ENCODE measurements at regions not wholly inside any gene's neighbourhood (a gene's known extent, or its start where the extent isn't known, plus 50 kb on each side); places are given as distances from the start of the nearest gene placed in this dataset.

DNA sequence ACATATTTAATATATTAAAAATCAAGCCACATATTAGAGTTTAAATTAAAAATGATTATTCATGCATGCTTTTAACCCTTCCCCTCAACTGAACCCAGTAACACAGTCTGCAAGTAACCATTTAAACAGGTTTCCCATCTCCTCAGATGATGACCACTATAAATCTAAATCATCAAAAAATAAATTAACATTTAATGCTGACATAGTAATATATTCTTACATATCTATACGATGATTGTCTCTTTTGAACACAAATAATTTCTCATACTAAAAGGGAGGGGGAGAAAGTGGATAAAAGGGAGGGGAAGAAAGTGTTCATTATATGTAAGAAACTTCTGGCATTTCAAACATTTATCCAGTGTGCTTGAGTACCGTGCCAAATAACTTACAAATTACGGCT is 701.6 kb downstream of the MTRR start:
- no peak overlapping the region for H2AFZ ChIP-seq (ENCODE audit: low read length)
- no peak overlapping the region for H2AK5ac ChIP-seq (ENCODE audit: low read depth, low read length)
- H3K14ac ChIP-seq (ENCODE audit: insufficient read length), result no peak overlapping the region
- no peak overlapping the region for H2BK15ac ChIP-seq (ENCODE audit: low read length)
- H4K8ac ChIP-seq (ENCODE audit: extremely low read depth, insufficient read depth, low read length), result no peak overlapping the region
- no peak overlapping the region for H4K5ac ChIP-seq (ENCODE audit: insufficient read length, low read depth, low read length)
- H3K18ac ChIP-seq (ENCODE audit: extremely low read depth, low read length), result no peak overlapping the region
- no peak overlapping the region for H3K9ac ChIP-seq (replicated peaks in 1 of 4; ENCODE audit: extremely low read depth in 1 of 4, low read depth in 3 of 4, low read length in 3 of 4)
- POLR2A ChIA-PET (ENCODE audit: partially characterized antibody), result no interaction called here
- 95% methylated on average over 3 of the region's 3 CpGs; no CpG with 5 or more reads in 1 of the 2 experiments for WGBS, 2 experiments (ENCODE audit: extremely low coverage in 1 of 2, insufficient coverage in 1 of 2, insufficient read length in 1 of 2, insufficient replicate concordance in 2 of 2, low coverage in 1 of 2, low lambda C conversion rate in 2 of 2, missing lambda C conversion rate in 1 of 2)
- H3K4me1 ChIP-seq (replicated peaks in 1 of 4; ENCODE audit: control insufficient read depth in 3 of 4, insufficient read depth in 4 of 4, low read length in 3 of 4), result peaks cover 0 to 5% (median 0%) of the 10 kb centered on the region in 4 experiments; a peak in 2 of 7 replicates
- H3K4me3 ChIP-seq (ENCODE audit: extremely low read depth in 1 of 4, insufficient read depth in 2 of 4, low read depth in 3 of 4, low read length in 4 of 4), result no peak overlapping the region
- H3K9me3 ChIP-seq (ENCODE audit: insufficient read depth in 2 of 2, low read depth in 1 of 2, low read length in 1 of 2), result no peaks in the 10 kb centered on the region
- H4K91ac ChIP-seq (replicated peaks; ENCODE audit: insufficient read length, low read length), result no peak overlapping the region
- H2BK20ac ChIP-seq (ENCODE audit: low read length), result no peak overlapping the region
- no peaks in the 10 kb centered on the region for H4K20me1 ChIP-seq (replicated peaks in 1 of 2; ENCODE audit: control insufficient read depth in 1 of 2, insufficient read depth in 2 of 2, low read length in 2 of 2)
- H3K4me2 ChIP-seq (ENCODE audit: insufficient read depth in 1 of 2, low read depth in 2 of 2, low read length in 2 of 2), result no peak overlapping the region
- H3K23me2 ChIP-seq (ENCODE audit: low read depth, low read length), result no peaks in the 10 kb centered on the region
- no peaks in the 10 kb centered on the region for H3K36me3 ChIP-seq (ENCODE audit: control insufficient read depth in 2 of 4, insufficient read depth in 4 of 4, low read length in 3 of 4)
- H3K79me1 ChIP-seq (ENCODE audit: low read depth, low read length), result no peaks in the 10 kb centered on the region
- no peak overlapping the region for H3K27ac ChIP-seq (ENCODE audit: low read depth, low read length)
- H3K4ac ChIP-seq (replicated peaks; ENCODE audit: insufficient read length, low read depth, low read length), result no peak overlapping the region
- H2BK12ac ChIP-seq (ENCODE audit: low read depth, low read length), result no peak overlapping the region
- no peak for TF ChIP-seq SIX5 (IDR thresholded peaks at IDR 0.05; ENCODE audit: low read depth, low read length)
- no peak for TF ChIP-seq CHD1 (IDR thresholded peaks at IDR 0.05; ENCODE audit: low read depth, low read length)
- TF ChIP-seq EGR1 (IDR thresholded peaks at IDR 0.05; ENCODE audit: borderline replicate concordance, low read depth, low read length), result no peak
- TF ChIP-seq GTF2F1 (IDR thresholded peaks at IDR 0.05; ENCODE audit: borderline replicate concordance, low read depth, low read length), result no peak
- TF ChIP-seq BRCA1 (IDR thresholded peaks at IDR 0.05; ENCODE audit: low read depth, low read length), result no peak
- TF ChIP-seq CTCF (IDR thresholded peaks at IDR 0.05; ENCODE audit: control extremely low read depth in 1 of 3, insufficient read depth in 1 of 3, low read depth in 1 of 3, low read length in 3 of 3), result no peak
- TF ChIP-seq BCL11A (IDR thresholded peaks at IDR 0.05; ENCODE audit: low read depth in 2 of 2, low read length in 2 of 2), result no peak
- TF ChIP-seq CBX8 (IDR thresholded peaks at IDR 0.05; ENCODE audit: borderline replicate concordance, low read depth, low read length), result no peak
- TF ChIP-seq FOSL1 (IDR thresholded peaks at IDR 0.05; ENCODE audit: insufficient read depth, low read depth, low read length), result no peak
- TF ChIP-seq, protein P1, sequence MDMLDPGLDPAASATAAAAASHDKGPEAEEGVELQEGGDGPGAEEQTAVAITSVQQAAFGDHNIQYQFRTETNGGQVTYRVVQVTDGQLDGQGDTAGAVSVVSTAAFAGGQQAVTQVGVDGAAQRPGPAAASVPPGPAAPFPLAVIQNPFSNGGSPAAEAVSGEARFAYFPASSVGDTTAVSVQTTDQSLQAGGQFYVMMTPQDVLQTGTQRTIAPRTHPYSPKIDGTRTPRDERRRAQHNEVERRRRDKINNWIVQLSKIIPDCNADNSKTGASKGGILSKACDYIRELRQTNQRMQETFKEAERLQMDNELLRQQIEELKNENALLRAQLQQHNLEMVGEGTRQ (IDR thresholded peaks at IDR 0.05; ENCODE audit: low read length), result no peak
- DNase-seq (ENCODE audit: low read depth in 1 of 2, low spot score in 2 of 2) (no peak), FAIRE-seq (no peak)
- H3K27me3 ChIP-seq (replicated peaks in 1 of 4; ENCODE audit: control insufficient read depth in 3 of 4, extremely low read depth in 1 of 4, insufficient read depth in 3 of 4, low read length in 3 of 4), result no peaks in the 10 kb centered on the region
- H2BK120ac ChIP-seq (replicated peaks; ENCODE audit: low read depth, low read length), result no peak overlapping the region
- no peak overlapping the region for H3K23ac ChIP-seq (ENCODE audit: insufficient read length)
- H3K56ac ChIP-seq (replicated peaks; ENCODE audit: insufficient read length, low read depth, low read length), result no peak overlapping the region
- no peak overlapping the region for H2BK5ac ChIP-seq (ENCODE audit: low read depth, low read length)
- no peaks in the 10 kb centered on the region for H3K79me2 ChIP-seq (ENCODE audit: control insufficient read depth in 1 of 2, insufficient read depth in 2 of 2, low read length in 2 of 2)
- CTCF ChIA-PET (ENCODE audit: partially characterized antibody), result no interaction called here

Measured in H1 (cell line).